H1 (cell line): ENCODE measurements at regions not wholly inside any gene's neighbourhood (a gene's known extent, or its start where the extent isn't known, plus 50 kb on each side); places are given as distances from the start of the nearest gene placed in this dataset.

ENCODE experiments used
- CTCF ChIA-PET: fragments of 300-600 bp; sonication (Branson Sonifier 250); formaldehyde crosslinking; loops from one replicate; lab custom pipeline; 2021; ENCODE audit not compliant: partially characterized antibody; lab: Charles Lee
- POLR2A ChIA-PET: fragments of 300-600 bp; sonication (Branson Sonifier 250); formaldehyde crosslinking; loops from one replicate; lab custom pipeline; 2021; ENCODE audit warnings: inconsistent platforms; ENCODE audit not compliant: partially characterized antibody; lab: Charles Lee
- DNase-seq, 2 experiments: peaks; one replicate each; pipeline versions ENCODE4 v3.0.0 to v3.0.0-alpha.2; 2010 to 2022; ENCODE audit warnings: low spot score in 2 of 2, low read depth in 1 of 2, mixed read lengths in 1 of 2
- FAIRE-seq: peaks from 2 replicates; lab custom pipeline; 2011; peaks lifted over from hg19 to GRCh38; lab: Jason Lieb, UNC
- H2AFZ ChIP-seq: 2 replicates; pipeline ENCODE4 v1.8.1; 2012; ENCODE audit warnings: low read length, inconsistent platforms
- H2AK5ac ChIP-seq: 2 replicates; pipeline ENCODE4 v1.6.1; 2013; ENCODE audit warnings: low read depth, low read length
- H2BK120ac ChIP-seq: replicated peaks from 2 replicates; pipeline ENCODE3; 2013; ENCODE audit warnings: low read depth, low read length, inconsistent platforms
- H2BK12ac ChIP-seq: 2 replicates; pipeline ENCODE4 v1.6.1; 2013; ENCODE audit warnings: low read depth, low read length
- H2BK15ac ChIP-seq: 2 replicates; pipeline ENCODE4 v1.6.1; 2013; ENCODE audit warnings: low read length
- H2BK20ac ChIP-seq: 2 replicates; pipeline ENCODE4 v1.6.1; 2013; ENCODE audit warnings: low read length
- H2BK5ac ChIP-seq: 2 replicates; pipeline ENCODE4 v1.6.1; 2013; ENCODE audit warnings: low read depth, low read length
- H3K14ac ChIP-seq: 2 replicates; pipeline ENCODE4 v1.6.1; 2013; ENCODE audit warnings: inconsistent platforms; ENCODE audit not compliant: insufficient read length
- H3K18ac ChIP-seq: 2 replicates; pipeline ENCODE4 v1.6.1; 2013; ENCODE audit warnings: low read length; ENCODE audit errors: extremely low read depth
- H3K23ac ChIP-seq: 2 replicates; pipeline ENCODE4 v1.6.1; 2013; ENCODE audit warnings: inconsistent platforms; ENCODE audit not compliant: insufficient read length
- H3K23me2 ChIP-seq: 2 replicates; pipeline ENCODE4 v1.6.1; 2013; ENCODE audit warnings: low read depth, low read length
- H3K27ac ChIP-seq: 2 replicates; pipeline ENCODE4 v1.6.1; 2011; ENCODE audit warnings: low read depth, low read length, inconsistent platforms
- H3K27me3 ChIP-seq, 4 experiments: replicated peaks in 1 of 4; 1 replicate in 1 of 4; 2 replicates in 3 of 4; pipeline versions ENCODE4 v1.6.1 to v1.8.1; 2011 to 2013; ENCODE audit warnings: low read length in 3 of 4, mild to moderate bottlenecking in 3 of 4, inconsistent platforms in 2 of 4, mixed read lengths in 2 of 4, moderate library complexity in 1 of 4; ENCODE audit not compliant: control insufficient read depth in 3 of 4, insufficient read depth in 3 of 4; ENCODE audit errors: extremely low read depth in 1 of 4
- H3K36me3 ChIP-seq, 4 experiments: 2 replicates each; pipeline versions ENCODE4 v1.6.1 to v1.8.1; 2011 to 2013; ENCODE audit warnings: mild to moderate bottlenecking in 4 of 4, low read length in 3 of 4, moderate library complexity in 2 of 4, control low read depth in 1 of 4, inconsistent platforms in 1 of 4; ENCODE audit not compliant: insufficient read depth in 4 of 4, control insufficient read depth in 2 of 4
- H3K4ac ChIP-seq: replicated peaks from 2 replicates; pipeline ENCODE3; 2013; ENCODE audit warnings: low read length, low read depth, mixed read lengths, inconsistent platforms; ENCODE audit not compliant: insufficient read length
- H3K4me1 ChIP-seq, 4 experiments: replicated peaks in 1 of 4; 1 replicate in 1 of 4; 2 replicates in 3 of 4; pipeline versions ENCODE4 v1.6.1 to v1.8.1; 2011 to 2013; ENCODE audit warnings: low read length in 3 of 4, inconsistent platforms in 2 of 4, mixed read lengths in 1 of 4; ENCODE audit not compliant: insufficient read depth in 4 of 4, control insufficient read depth in 3 of 4
- H3K4me2 ChIP-seq, 2 experiments: 2 replicates each; pipeline versions ENCODE4 v1.6.1 to v1.8.1; 2011 to 2013; ENCODE audit warnings: low read depth in 2 of 2, low read length in 2 of 2, control low read depth in 1 of 2, inconsistent platforms in 1 of 2, mild to moderate bottlenecking in 1 of 2; ENCODE audit not compliant: insufficient read depth in 1 of 2
- H3K4me3 ChIP-seq, 4 experiments: fragments of 200-600, 300-600 bp in 1 of 4; sonication (generic), shearing (Covaris generic), sonication (Bioruptor Twin) in 1 of 4; 2 replicates each; pipeline versions ENCODE4 v1.5.1 to v1.8.1; 2011 to 2016; ENCODE audit warnings: low read length in 4 of 4, low read depth in 3 of 4, control low read depth in 2 of 4, inconsistent platforms in 2 of 4, mild to moderate bottlenecking in 2 of 4, mixed read lengths in 1 of 4, moderate library complexity in 1 of 4; ENCODE audit not compliant: insufficient read depth in 2 of 4; ENCODE audit errors: extremely low read depth in 1 of 4
- H3K56ac ChIP-seq: replicated peaks from 2 replicates; pipeline ENCODE3; 2013; ENCODE audit warnings: low read depth, mild to moderate bottlenecking, mixed read lengths, low read length, inconsistent platforms; ENCODE audit not compliant: insufficient read length
- H3K79me1 ChIP-seq: 2 replicates; pipeline ENCODE4 v1.6.1; 2013; ENCODE audit warnings: low read depth, low read length, control low read depth
- H3K79me2 ChIP-seq, 2 experiments: 2 replicates each; pipeline versions ENCODE4 v1.6.1 to v1.8.1; 2012 to 2013; ENCODE audit warnings: low read length in 2 of 2, mild to moderate bottlenecking in 2 of 2, inconsistent platforms in 1 of 2; ENCODE audit not compliant: insufficient read depth in 2 of 2, control insufficient read depth in 1 of 2
- H3K9ac ChIP-seq, 4 experiments: replicated peaks in 1 of 4; 1 replicate in 1 of 4; 2 replicates in 3 of 4; pipeline versions ENCODE4 v1.6.1 to v1.8.1; 2011 to 2013; ENCODE audit warnings: low read depth in 3 of 4, low read length in 3 of 4, control low read depth in 2 of 4, mild to moderate bottlenecking in 2 of 4, moderate library complexity in 2 of 4, inconsistent platforms in 1 of 4; ENCODE audit errors: extremely low read depth in 1 of 4
- H3K9me3 ChIP-seq, 2 experiments: 2 replicates each; pipeline versions ENCODE4 v1.6.1 to v1.8.1; 2012 to 2013; ENCODE audit warnings: mild to moderate bottlenecking in 2 of 2, moderate library complexity in 2 of 2, control low read depth in 1 of 2, inconsistent platforms in 1 of 2, low read depth in 1 of 2, low read length in 1 of 2, mixed read lengths in 1 of 2; ENCODE audit not compliant: insufficient read depth in 2 of 2
- H4K20me1 ChIP-seq, 2 experiments: replicated peaks in 1 of 2; 2 replicates each; pipeline versions ENCODE3 to v1.8.1; 2011 to 2013; ENCODE audit warnings: inconsistent platforms in 2 of 2, low read length in 2 of 2, mild to moderate bottlenecking in 1 of 2; ENCODE audit not compliant: insufficient read depth in 2 of 2, control insufficient read depth in 1 of 2
- H4K5ac ChIP-seq: 2 replicates; pipeline ENCODE4 v1.6.1; 2013; ENCODE audit warnings: low read length, low read depth, mixed read lengths, inconsistent platforms; ENCODE audit not compliant: insufficient read length
- H4K8ac ChIP-seq: 2 replicates; pipeline ENCODE4 v1.8.0; 2013; ENCODE audit warnings: mild to moderate bottlenecking, moderate library complexity, low read length, inconsistent platforms; ENCODE audit not compliant: insufficient read depth; ENCODE audit errors: extremely low read depth
- H4K91ac ChIP-seq: replicated peaks from 2 replicates; pipeline ENCODE3; 2013; ENCODE audit warnings: low read length, mixed read lengths, inconsistent platforms; ENCODE audit not compliant: insufficient read length
- CREB1 ChIP-seq: IDR thresholded peaks from 2 replicates; pipeline ENCODE4 v1.6.1; 2012; ENCODE audit warnings: inconsistent platforms
- WGBS, 2 experiments: shearing (Covaris generic) in 1 of 2; methylation state at CpG; one replicate each; pipeline versions ENCODE4 v1.1.6 to v1.1.7; 2013 to 2015; ENCODE audit warnings: low lambda C conversion rate in 2 of 2, mixed read lengths in 2 of 2, inconsistent platforms in 1 of 2, low coverage in 1 of 2, missing lambda C conversion rate in 1 of 2; ENCODE audit not compliant: insufficient replicate concordance in 2 of 2, insufficient coverage in 1 of 2, insufficient read length in 1 of 2; ENCODE audit errors: extremely low coverage in 1 of 2, missing lambda C conversion rate in 1 of 2; 5-methylcytosine and 5-hydroxymethylcytosine counted together

GRCh38 chr19:33933931-33934330 lies 137.3 kb downstream of the KCTD15 start (continued):
- no peak for TF ChIP-seq CREB1

GRCh38 chr19:33938821-33939220 lies 142.2 kb downstream of the KCTD15 start:
- Histone ChIP-seq H3K4ac (no peak overlapping the region), H3K4me3 (no peak overlapping the region), H4K5ac (no peak overlapping the region), H3K23ac (no peak overlapping the region), H3K18ac (no peak overlapping the region), H3K9ac (no peak overlapping the region), H3K27ac (no peak overlapping the region), H3K14ac (no peak overlapping the region), H4K20me1 (no peaks in the 10 kb centered on the region), H3K27me3 (no peaks in the 10 kb centered on the region), H3K4me1 (no peaks in the 10 kb centered on the region), H2AK5ac (no peak overlapping the region), H3K56ac (no peak overlapping the region), H3K79me2 (no peaks in the 10 kb centered on the region), H3K79me1 (no peaks in the 10 kb centered on the region), H3K23me2 (no peaks in the 10 kb centered on the region), H2BK15ac (no peak overlapping the region), H2BK12ac (no peak overlapping the region), H4K91ac (no peak overlapping the region), H3K36me3 (no peaks in the 10 kb centered on the region), H3K4me2 (no peak overlapping the region), H2BK5ac (no peak overlapping the region), H4K8ac (no peak overlapping the region), H2BK120ac (no peak overlapping the region), H2BK20ac (no peak overlapping the region), H3K9me3 (0 out of 4 replicates have a peak, but pooled peaks cover 0 to 4% of the 10 kb centered on the region in 2 experiments), H2AFZ (no peak overlapping the region)
- POLR2A ChIA-PET: no interaction called here
- WGBS, 2 experiments: 88% methylated on average over 12 of the region's 15 CpGs; no CpG with 5 or more reads in 1 of the 2 experiments
- CTCF ChIA-PET: interaction anchor here (1.0 kb wide), 1 partner anchor 9 kb away, joined by 3 read pairs; no protein-coding TSS in a partner anchor
- FAIRE-seq (no peak), DNase-seq (no peak)
